Coronary artery (tissue), 2 donors: ENCODE measurements at regions not wholly inside any gene's neighbourhood (a gene's known extent, or its start where the extent isn't known, plus 50 kb on each side); places are given as distances from the start of the nearest gene placed in this dataset.
"Not testable (repeated sequence)": the region's sequence is repeated elsewhere in the genome, so short reads cannot be mapped to it uniquely, and the experiment has no call there.

Source experiments
- DNase-seq: peaks from one replicate; pipeline ENCODE4 v3.0.0-alpha.2; 2017; ENCODE audit warnings: low spot score
- H3K27ac ChIP-seq, 2 donors: fragments of 200-600 bp; sonication (generic); one replicate each; pipeline ENCODE4 v1.5.1; 2016 to 2019
- H3K4me3 ChIP-seq: fragments of 200-600 bp; sonication (generic); 2 replicates; pipeline ENCODE4 v1.5.1; 2016; ENCODE audit warnings: mild to moderate bottlenecking, moderate library complexity
- CTCF ChIP-seq: fragments of 200-600 bp; sonication (generic); IDR thresholded peaks from one replicate; pipeline ENCODE4 v1.5.1; 2019; ENCODE audit warnings: antibody characterized with exemption

- Histone ChIP-seq H3K4me3 (no peak overlapping the region), H3K27ac (no peak overlapping the region)
- DNase-seq = no peak
- TF ChIP-seq CTCF = no peak
These were observed 67.2 kb upstream of the SCAF4 start for GRCh38 chr21:31798842-31799704.

GRCh38 chr21:31795992-31796391 is 64.1 kb upstream of the SCAF4 start:
- Histone ChIP-seq H3K4me3 (no peak overlapping the region), H3K27ac (no peak overlapping the region)
- no peak for DNase-seq
- no peak for TF ChIP-seq CTCF

GRCh38 chr21:31790420-31790819 is 58.5 kb upstream of the SCAF4 start:
- H3K4me3 ChIP-seq, DNase-seq, H3K27ac ChIP-seq: not testable (repeated sequence)

- H3K4me3 ChIP-seq = no peak overlapping the region
- no peak for TF ChIP-seq CTCF
- DNase-seq = no peak
- no peak overlapping the region for H3K27ac ChIP-seq
These were observed 56.7 kb upstream of the SCAF4 start for GRCh38 chr21:31788581-31788980.

- not testable (repeated sequence) for DNase-seq, H3K4me3 ChIP-seq
These were observed 55.8 kb upstream of the SCAF4 start for GRCh38 chr21:31787691-31788090.

GRCh38 chr21:31786164-31786920 is 54.4 kb upstream of the SCAF4 start:
- no peak for DNase-seq
- TF ChIP-seq CTCF = no peak
- no peak overlapping the region for H3K27ac ChIP-seq
- H3K4me3 ChIP-seq = no peak overlapping the region

More at GRCh38 chr21:31787691-31788090, 55.8 kb upstream of the SCAF4 start:
- not testable (repeated sequence) for H3K27ac ChIP-seq

- DNase-seq, H3K27ac ChIP-seq, H3K4me3 ChIP-seq: not testable (repeated sequence)
- peak; percentile 48 for TF ChIP-seq CTCF
These were observed 53.6 kb upstream of the SCAF4 start for GRCh38 chr21:31785237-31786163.
